ENCODE measurements at regions not wholly inside any gene's neighbourhood (a gene's known extent, or its start where the extent isn't known, plus 50 kb on each side); places are given as distances from the start of the nearest gene placed in this dataset.

GRCh38 chr3:178048768-178049167, 487.5 kb upstream of the KCNMB2 start:
- TF ChIP-seq CTCF (IDR thresholded peaks at IDR 0.05) (no peak), POLR2A (IDR thresholded peaks at IDR 0.05) (no peak)

All from adrenal gland (tissue), 5 donors.